Body of pancreas (tissue), 4 donors: ENCODE measurements at regions not wholly inside any gene's neighbourhood (a gene's known extent, or its start where the extent isn't known, plus 50 kb on each side); places are given as distances from the start of the nearest gene placed in this dataset.

Experiments
- ATAC-seq: fragments of 150-250 bp; one replicate; pipeline ENCODE4 v1.9.1; 2016
- DNase-seq, 4 donors: peaks; one replicate each; pipeline ENCODE4 v3.0.0-alpha.2; 2019
- H3K27ac ChIP-seq, 4 donors: fragments of 200-600 bp; sonication (generic); 1 replicate in 3 of 4; 2 replicates in 1 of 4; pipeline versions ENCODE4 v1.5.1 to v1.6.1; 2016 to 2019; ENCODE audit warnings: mild to moderate bottlenecking in 1 of 4, mixed read lengths in 1 of 4, moderate library complexity in 1 of 4
- H3K27me3 ChIP-seq, 2 donors: fragments of 200-600 bp; sonication (generic); one replicate each; pipeline ENCODE4 v1.6.0; 2016; ENCODE audit warnings: mild to moderate bottlenecking in 1 of 2
- H3K36me3 ChIP-seq, 2 donors: fragments of 200-600 bp; sonication (generic); replicated peaks in 1 of 2; 2 replicates each; pipeline ENCODE4 v1.5.1; 2016; ENCODE audit warnings: low read depth in 2 of 2; ENCODE audit not compliant: insufficient read depth in 1 of 2
- H3K4me1 ChIP-seq: fragments of 200-600 bp; sonication (generic); one replicate; pipeline ENCODE4 v1.6.0; 2016
- H3K4me3 ChIP-seq, 2 donors: fragments of 200-600 bp; sonication (generic); 1 replicate in 1 of 2; 2 replicates in 1 of 2; pipeline ENCODE4 v1.5.1; 2016 to 2019
- H3K9me3 ChIP-seq, 3 donors: fragments of 200-600 bp; sonication (generic); 1 replicate in 2 of 3; 2 replicates in 1 of 3; pipeline ENCODE4 v1.5.1; 2016
- POLR2A ChIP-seq, 3 donors: fragments of 450-650 bp; IDR thresholded peaks; one replicate each; pipeline ENCODE4 v1.6.1; 2016; ENCODE audit warnings: antibody characterized with exemption in 3 of 3, mild to moderate bottlenecking in 2 of 3
- WGBS, 2 donors: methylation state at CpG; one replicate each; pipeline ENCODE4 v1.1.5; 2017; 5-methylcytosine and 5-hydroxymethylcytosine counted together
- intact Hi-C: fragments of 100-400 bp; cut with DNase I; formaldehyde crosslinking; loops from one replicate; pipeline ENCODE4 v1.15.1; 2023
- TF ChIP-seq, protein P1 (sequence below), 7 experiments: fragments of 450-650 bp in 4 of 7; fragments of 200-600 bp in 3 of 7; sonication (generic) in 3 of 7; IDR thresholded peaks; one replicate each; pipeline ENCODE4 v1.5.1; 2016 to 2019; ENCODE audit warnings: antibody characterized with exemption in 7 of 7

DNA sequence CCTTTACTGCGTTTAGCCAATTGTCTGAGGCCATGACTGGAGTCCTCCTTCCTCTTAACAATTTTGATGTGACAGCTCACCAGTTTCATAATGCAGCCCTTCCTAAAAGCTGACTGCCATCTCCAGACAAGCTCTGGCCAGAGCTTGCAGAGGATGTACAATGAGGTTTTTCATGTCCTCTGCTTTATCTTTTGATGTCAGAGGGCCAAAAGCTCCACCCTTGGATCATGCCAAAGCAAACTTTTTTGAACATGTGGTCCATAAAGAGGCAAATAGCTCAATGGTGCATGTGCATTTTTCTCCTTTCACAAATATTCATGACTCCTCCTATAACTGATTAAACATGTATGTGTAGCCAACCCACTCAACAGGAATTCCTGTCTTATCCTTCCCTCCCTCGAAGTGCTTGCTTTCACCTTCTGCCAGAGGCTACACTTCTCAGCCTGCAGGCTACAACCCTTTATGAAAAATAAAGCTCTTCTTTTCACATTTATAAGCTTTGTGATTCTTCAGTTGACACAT lies 266.2 kb downstream of the FBXO15 start:
- 38 to 48% methylated on average over 2 of the region's 2 CpGs for WGBS, 2 donors
- ATAC-seq (no peak), DNase-seq (no peak)
- Histone ChIP-seq H3K27ac (no peak overlapping the region), H3K9me3 (no peaks in the 10 kb centered on the region), H3K36me3 (no peaks in the 10 kb centered on the region), H3K27me3 (no peaks in the 10 kb centered on the region), H3K4me1 (no peaks in the 10 kb centered on the region), H3K4me3 (no peak overlapping the region)
- TF ChIP-seq, protein P1, sequence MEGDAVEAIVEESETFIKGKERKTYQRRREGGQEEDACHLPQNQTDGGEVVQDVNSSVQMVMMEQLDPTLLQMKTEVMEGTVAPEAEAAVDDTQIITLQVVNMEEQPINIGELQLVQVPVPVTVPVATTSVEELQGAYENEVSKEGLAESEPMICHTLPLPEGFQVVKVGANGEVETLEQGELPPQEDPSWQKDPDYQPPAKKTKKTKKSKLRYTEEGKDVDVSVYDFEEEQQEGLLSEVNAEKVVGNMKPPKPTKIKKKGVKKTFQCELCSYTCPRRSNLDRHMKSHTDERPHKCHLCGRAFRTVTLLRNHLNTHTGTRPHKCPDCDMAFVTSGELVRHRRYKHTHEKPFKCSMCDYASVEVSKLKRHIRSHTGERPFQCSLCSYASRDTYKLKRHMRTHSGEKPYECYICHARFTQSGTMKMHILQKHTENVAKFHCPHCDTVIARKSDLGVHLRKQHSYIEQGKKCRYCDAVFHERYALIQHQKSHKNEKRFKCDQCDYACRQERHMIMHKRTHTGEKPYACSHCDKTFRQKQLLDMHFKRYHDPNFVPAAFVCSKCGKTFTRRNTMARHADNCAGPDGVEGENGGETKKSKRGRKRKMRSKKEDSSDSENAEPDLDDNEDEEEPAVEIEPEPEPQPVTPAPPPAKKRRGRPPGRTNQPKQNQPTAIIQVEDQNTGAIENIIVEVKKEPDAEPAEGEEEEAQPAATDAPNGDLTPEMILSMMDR (IDR thresholded peaks at IDR 0.05) = no peak
- TF ChIP-seq POLR2A (IDR thresholded peaks at IDR 0.05) = no peak
- intact Hi-C loops = no loop called here

DNA sequence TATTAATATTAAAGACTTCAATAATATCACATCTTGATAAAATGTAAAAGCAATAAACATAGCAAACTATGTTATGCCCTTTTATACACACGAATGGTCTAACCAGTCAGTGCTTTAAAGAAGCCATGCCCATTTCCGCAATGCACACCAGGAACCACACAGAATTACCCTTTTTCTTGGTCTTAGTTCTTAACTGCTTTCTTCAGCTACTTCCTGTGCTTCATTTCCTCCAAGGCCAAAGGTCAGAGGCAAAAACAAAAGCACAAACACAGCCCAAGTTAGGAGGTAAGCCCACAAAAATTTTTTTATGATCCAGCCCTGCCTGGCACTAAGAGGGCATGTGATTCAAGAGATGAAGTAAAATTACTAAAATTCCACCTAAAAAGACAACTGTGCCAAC lies 267.2 kb downstream of the FBXO15 start:
- ATAC-seq = no peak
- intact Hi-C loops = no loop called here
- no peak for DNase-seq
- no peaks in the 10 kb centered on the region for H3K4me1 ChIP-seq
- H3K27me3 ChIP-seq = no peaks in the 10 kb centered on the region
- TF ChIP-seq, protein P1 (IDR thresholded peaks at IDR 0.05) = no peak
- TF ChIP-seq POLR2A (IDR thresholded peaks at IDR 0.05) = no peak
- H3K36me3 ChIP-seq = no peaks in the 10 kb centered on the region
- no peaks in the 10 kb centered on the region for H3K9me3 ChIP-seq
- WGBS, 2 donors = 66 to 68% methylated on average over 2 of the region's 2 CpGs
- H3K27ac ChIP-seq = no peak overlapping the region
- H3K4me3 ChIP-seq = no peak overlapping the region

GRCh38 chr18:73879766-73880165 lies 267.9 kb downstream of the FBXO15 start:
- intact Hi-C loops = no loop called here
- 49 to 50% methylated on average over 2 of the region's 2 CpGs for WGBS, 2 donors

DNA sequence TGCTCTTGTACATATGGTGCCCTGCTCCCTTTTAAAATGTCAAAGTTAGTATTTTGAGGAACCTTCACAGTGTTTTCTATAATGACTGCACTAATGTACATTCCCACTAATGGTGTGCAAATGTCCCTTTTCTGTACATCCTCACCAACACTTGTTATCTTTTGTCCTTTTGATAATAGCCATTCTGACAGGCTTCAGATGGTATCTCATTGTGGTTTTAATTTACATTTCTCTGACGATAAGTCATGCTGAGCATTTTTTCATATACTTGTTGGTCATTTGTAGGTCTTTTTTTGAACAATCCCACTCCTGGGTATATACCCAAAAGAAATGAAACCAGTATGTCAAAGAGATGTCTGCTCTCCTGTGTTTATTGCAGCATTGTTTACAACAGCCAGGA lies 268.3 kb downstream of the FBXO15 start:
- Histone ChIP-seq H3K9me3 (no peaks in the 10 kb centered on the region), H3K27ac (no peak overlapping the region), H3K27me3 (no peaks in the 10 kb centered on the region), H3K4me1 (no peaks in the 10 kb centered on the region), H3K4me3 (no peak overlapping the region), H3K36me3 (no peaks in the 10 kb centered on the region)
- ATAC-seq (no peak), DNase-seq (no peak)
- TF ChIP-seq, protein P1 (IDR thresholded peaks at IDR 0.05) = no peak
- no peak for TF ChIP-seq POLR2A (IDR thresholded peaks at IDR 0.05)
- intact Hi-C loops = no loop called here
- WGBS, 2 donors = 64 to 81% methylated on average over 1 of the region's 1 CpG

More at GRCh38 chr18:73879766-73880165, 267.9 kb downstream of the FBXO15 start:
- TF ChIP-seq, protein P1 (IDR thresholded peaks at IDR 0.05) = no peak
- no peak for TF ChIP-seq POLR2A (IDR thresholded peaks at IDR 0.05)
- Histone ChIP-seq H3K4me1 (no peaks in the 10 kb centered on the region), H3K27me3 (no peaks in the 10 kb centered on the region), H3K36me3 (no peaks in the 10 kb centered on the region), H3K4me3 (no peak overlapping the region), H3K27ac (no peak overlapping the region), H3K9me3 (no peaks in the 10 kb centered on the region)
- ATAC-seq (no peak), DNase-seq (no peak)

DNA sequence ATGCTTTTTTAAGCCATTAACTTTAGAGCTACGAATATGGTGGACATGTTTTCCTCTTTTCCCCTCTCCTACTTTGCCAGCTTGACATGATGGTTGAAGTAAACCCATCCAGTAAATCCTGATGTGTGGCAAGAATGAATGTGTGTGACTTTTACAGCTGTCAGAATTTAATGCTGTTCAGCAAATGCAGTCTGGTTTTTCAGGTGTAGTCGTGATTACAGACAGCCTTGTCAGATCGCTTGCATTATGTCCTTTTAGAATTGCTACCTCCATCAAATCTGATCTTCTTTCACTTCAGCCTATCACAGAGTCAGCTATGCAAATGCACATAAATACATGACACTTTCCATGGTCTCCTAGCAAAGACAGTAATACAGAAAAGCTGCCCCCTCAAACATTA lies 278.5 kb downstream of the FBXO15 start:
- DNase-seq (no peak), ATAC-seq (no peak)
- no peaks in the 10 kb centered on the region for H3K9me3 ChIP-seq
- no peaks in the 10 kb centered on the region for H3K4me1 ChIP-seq
- intact Hi-C loops = no loop called here
- no peak overlapping the region for H3K4me3 ChIP-seq
- no peaks in the 10 kb centered on the region for H3K36me3 ChIP-seq
- 51 to 66% methylated on average over 3 of the region's 3 CpGs for WGBS, 2 donors
- H3K27me3 ChIP-seq = no peaks in the 10 kb centered on the region
- TF ChIP-seq POLR2A (IDR thresholded peaks at IDR 0.05) = no peak
- TF ChIP-seq, protein P1 (IDR thresholded peaks at IDR 0.05) = no peak
- H3K27ac ChIP-seq = no peak overlapping the region
